ENCODE measurements at regions not wholly inside any gene's neighbourhood (a gene's known extent, or its start where the extent isn't known, plus 50 kb on each side); places are given as distances from the start of the nearest gene placed in this dataset.
A peak's percentile ranks its signal among the peaks of the same experiment; 100 is the strongest.

- no peak for DNase-seq (ENCODE audit: low read depth, low spot score)
These were observed 111.0 kb upstream of the PDE3A start for GRCh38 chr12:20257311-20257710.

DNA sequence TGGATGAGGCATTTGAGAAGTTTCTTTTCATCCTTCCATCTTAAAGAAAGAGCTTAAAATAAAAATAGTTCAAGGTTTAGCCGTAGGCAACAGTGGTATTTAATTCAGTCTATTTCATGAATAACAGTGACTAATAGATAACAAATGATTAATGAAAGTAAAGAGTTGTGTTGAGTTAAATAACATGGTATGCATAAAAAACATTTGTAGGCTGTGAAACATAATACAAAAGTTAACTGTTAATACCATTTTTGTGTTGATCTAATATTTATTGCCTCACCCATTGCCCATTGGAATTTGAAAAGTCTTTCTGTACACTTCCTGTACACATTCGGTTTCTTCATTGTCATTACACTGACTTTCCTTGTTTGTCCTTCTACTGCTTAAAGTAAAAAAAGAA, 108.6 kb upstream of the PDE3A start:
- DNase-seq (ENCODE audit: low read depth, low spot score), result no peak

DNA sequence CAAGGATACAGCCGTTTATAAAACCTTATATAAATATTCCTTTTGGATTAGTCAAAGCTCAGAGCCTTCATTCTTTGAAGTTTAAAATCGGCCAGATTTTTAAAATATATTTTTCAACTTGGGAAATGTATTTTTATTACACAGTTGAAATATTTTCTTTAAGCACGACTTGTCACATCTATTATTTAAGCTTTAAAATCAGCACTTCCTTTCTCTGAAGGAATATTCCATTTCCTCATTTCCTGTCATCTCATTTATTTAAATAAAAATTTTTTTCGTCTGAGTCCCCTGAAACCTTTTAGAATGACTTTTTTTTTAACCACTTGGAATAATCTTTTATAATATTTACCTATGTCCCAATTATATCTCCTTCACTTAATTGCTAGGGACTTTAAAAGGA, 107.5 kb upstream of the PDE3A start:
- no peak for DNase-seq (ENCODE audit: low read depth, low spot score)

DNA sequence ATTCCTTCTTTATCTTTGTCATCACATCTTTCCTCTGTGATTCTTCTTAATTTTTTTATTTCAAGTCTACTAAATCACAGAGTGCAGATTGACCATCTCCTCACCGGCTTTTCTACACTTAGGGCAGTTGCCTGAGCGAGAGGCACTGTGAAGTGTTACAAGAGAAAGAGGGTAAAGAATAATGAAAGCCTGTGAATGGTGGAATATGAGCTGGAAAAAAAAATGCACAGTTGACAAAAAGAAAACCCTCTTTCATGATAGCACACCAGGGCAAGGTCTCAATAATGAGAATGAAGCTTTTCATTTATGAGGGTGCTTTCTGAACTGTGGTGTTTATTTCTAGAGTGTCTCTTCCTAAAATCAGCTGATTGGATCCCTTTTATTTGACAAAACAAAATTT, 106.2 kb upstream of the PDE3A start:
- no peak for DNase-seq (ENCODE audit: low read depth, low spot score)

DNA sequence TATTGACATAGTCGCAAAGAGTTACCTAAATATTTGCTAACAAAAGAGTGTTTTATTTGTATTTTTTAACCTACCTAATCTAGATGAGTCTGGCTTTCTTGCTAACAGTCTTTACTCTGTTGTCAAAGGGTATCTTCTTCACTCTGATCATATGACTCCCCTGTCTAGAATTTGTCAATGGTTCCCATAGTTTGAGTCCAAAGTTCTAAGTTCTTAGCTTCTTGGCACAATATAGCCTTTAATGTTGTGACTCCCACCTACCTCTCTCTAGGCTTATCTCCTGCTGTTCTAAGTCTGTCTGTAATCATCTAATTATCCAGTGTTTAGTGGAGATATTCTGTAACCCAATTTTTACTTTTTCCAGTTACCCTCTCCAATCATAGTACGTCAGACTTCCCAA, 104.3 kb upstream of the PDE3A start:
- no peak for DNase-seq (ENCODE audit: low read depth, low spot score)

GRCh38 chr12:20264608-20265114, 103.7 kb upstream of the PDE3A start:
- peak; percentile 90 for DNase-seq (ENCODE audit: low read depth, low spot score)

GRCh38 chr12:20268121-20268732, 100.1 kb upstream of the PDE3A start:
- no peak for DNase-seq (ENCODE audit: low read depth, low spot score)

GRCh38 chr12:20268771-20269170, 99.6 kb upstream of the PDE3A start:
- DNase-seq (ENCODE audit: low read depth, low spot score), result no peak

DNA sequence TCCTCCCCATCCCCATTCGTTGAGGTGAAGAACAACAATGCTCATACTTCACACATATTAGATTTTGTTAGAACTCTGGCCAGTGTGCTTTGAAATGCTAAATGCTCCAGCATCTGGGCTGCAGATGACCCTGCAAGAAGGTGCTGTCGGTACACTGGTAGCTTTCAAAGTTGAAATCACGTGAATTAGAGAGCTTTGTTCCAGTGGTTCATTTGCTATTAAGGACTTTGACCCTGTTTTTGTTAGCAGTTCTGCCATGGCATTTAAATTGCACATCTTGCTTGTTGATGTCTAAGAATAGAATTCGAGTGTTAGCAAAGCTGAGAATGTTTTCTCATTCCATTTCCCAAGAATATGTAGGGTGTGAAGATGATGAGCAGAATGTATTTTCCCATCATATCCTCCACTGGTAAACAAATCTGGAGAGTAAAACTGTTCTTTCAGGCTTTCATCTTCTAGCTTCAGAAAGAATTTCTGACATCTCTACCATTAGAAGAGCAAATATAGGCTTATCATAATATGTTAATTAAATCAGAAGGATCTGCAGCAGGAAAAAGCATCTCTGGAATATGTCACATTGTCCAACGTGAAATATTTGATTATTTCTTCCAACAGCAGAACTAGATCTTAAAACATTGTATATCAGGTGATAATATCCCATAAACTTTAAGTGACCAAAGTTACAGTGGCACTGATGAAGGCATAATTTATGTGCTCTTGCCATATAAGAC, 98.8 kb upstream of the PDE3A start:
- DNase-seq (ENCODE audit: low read depth, low spot score), result no peak

- no peak for DNase-seq (ENCODE audit: low read depth, low spot score)
These were observed 97.8 kb upstream of the PDE3A start for GRCh38 chr12:20270557-20270956.

DNA sequence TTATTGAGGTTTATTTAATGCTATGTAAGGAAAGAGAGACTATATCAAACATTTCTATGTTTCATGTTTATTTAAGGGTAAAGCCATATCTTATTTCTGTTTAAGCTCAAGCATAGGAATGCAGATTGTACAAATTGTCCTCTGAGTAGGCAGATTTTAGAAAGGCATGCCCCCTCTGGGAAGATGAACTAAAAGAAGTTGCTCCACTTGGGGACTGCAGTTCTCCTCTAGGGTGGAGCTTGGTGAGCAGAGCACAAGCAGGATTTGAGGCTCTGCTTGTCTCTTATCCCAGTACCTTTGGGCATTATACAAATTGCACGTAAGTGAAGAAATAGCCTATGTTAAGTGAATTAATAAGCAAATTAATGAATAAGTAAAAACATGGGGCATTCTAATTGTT, 96.2 kb upstream of the PDE3A start:
- no peak for DNase-seq (ENCODE audit: low read depth, low spot score)

GRCh38 chr12:20272801-20273200, 95.5 kb upstream of the PDE3A start:
- DNase-seq (ENCODE audit: low read depth, low spot score), result no peak

GRCh38 chr12:20274008-20274407, 94.3 kb upstream of the PDE3A start:
- DNase-seq (ENCODE audit: low read depth, low spot score), result no peak

DNA sequence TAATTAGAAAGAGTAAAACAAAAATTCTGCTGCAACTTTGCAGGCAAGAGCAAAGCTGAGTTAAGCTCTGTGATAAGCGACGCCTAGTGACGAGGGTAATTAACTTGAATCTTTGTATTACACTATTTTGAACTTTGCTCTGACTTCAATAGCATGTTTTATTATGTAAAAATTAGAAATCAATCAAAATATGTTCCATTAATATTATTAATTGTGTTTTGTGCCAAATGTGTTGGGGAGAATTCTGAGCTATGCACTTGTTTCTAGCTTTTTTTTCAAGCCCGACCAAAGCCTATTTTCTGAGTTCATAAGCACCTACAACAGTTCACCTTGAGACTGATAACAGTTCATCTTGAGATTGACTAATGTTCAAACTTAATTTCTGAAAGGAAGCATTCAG, 90.1 kb upstream of the PDE3A start:
- DNase-seq (ENCODE audit: low read depth, low spot score), result no peak

DNA sequence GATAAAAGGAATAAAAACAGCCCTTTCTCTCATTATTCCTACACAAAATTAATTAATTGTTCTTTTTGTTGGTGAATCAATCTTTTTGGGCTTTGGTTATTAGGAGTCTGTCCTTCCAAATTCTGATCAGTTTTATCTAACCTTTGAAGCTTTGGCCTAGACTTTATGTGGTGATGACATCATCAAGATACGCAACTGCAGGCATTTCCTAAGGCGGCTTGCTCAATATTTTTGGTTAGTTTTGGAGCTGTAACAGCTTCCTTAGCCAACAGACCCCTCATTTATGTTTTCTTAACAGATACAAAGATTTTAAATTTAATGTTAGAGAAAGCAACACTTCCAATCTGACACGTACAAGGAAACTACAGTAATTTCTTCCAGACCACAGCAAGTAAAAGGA, 87.8 kb upstream of the PDE3A start:
- no peak for DNase-seq (ENCODE audit: low read depth, low spot score)

DNA sequence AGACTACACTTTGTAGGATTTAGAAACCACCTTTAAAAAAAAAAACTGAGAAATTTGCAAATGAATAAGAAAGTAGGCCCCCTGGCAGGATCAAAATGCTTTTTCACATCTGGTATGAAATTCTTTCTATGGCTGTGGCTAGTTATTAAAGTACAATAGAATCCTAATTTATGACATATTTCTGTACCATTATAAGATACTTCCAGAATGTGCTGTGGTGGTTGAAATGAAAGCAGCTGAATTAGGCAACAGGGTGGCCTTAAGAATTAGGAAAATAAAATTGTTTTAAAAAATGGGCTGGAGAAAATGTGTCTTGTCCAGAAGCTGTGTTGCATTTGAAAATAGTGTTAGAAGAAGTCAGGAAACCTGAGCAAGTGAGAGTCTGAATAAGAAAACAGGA, 85.9 kb upstream of the PDE3A start:
- no peak for DNase-seq (ENCODE audit: low read depth, low spot score)

DNA sequence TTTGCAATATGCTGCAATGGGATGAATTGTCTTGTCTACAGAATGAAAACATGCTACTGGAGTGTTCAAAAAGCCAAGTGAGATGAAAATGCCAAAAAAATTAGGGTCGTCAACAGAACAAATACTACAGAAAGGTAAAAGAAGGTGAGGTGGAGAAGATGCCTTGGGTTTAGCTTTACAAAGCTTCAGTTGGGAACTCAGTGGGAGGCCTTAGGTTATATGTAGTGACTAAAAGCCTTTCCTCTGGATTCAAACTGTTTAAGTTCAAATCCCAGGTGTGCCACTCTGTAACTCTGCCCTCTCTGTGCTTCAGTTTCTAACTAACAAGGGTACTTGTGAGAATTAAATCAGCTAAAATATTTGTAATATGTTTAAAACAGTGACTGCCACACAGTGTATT, 84.9 kb upstream of the PDE3A start:
- DNase-seq (ENCODE audit: low read depth, low spot score), result no peak

DNA sequence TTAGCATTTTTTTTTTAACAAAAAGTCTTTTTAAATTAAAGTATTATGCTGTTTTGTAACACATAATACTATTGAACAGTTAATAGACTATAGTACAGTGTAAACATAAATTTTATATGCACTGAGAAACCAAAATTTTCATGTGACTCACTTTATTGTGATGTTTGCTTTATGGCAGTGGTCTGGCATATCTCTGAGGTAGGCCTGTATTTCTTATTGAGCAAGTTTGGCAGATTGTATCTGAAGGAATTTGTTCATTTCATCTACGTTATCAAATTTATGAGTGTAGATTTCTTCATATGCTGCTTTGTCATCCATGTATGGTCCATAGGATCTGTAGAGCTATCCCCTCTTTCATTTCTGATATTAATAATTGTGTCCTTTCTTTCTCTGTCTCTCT, 78.8 kb upstream of the PDE3A start:
- DNase-seq (ENCODE audit: low read depth, low spot score), result no peak

- DNase-seq (ENCODE audit: low read depth, low spot score), result no peak
These were observed 67.9 kb upstream of the PDE3A start for GRCh38 chr12:20300457-20300856.

DNA sequence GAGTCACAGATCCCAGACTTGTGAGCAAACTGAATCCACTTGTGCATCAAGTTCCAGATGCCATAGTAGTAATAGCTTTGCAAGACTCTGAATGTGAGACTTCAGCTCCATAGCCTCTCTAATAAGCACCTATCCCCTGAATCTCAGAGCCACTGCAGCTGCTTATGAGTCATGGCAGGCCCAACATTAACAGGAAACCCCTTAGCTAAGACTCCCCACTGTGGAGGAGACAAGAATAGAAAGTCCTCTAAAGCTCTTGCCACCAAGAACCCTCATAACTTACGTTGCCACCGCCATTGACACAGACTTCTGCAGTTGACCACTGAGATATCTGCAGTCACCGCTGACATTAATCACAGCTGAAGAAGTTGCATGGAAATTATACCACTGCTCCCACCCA, 62.9 kb upstream of the PDE3A start:
- no peak for DNase-seq (ENCODE audit: low read depth, low spot score)

DNA sequence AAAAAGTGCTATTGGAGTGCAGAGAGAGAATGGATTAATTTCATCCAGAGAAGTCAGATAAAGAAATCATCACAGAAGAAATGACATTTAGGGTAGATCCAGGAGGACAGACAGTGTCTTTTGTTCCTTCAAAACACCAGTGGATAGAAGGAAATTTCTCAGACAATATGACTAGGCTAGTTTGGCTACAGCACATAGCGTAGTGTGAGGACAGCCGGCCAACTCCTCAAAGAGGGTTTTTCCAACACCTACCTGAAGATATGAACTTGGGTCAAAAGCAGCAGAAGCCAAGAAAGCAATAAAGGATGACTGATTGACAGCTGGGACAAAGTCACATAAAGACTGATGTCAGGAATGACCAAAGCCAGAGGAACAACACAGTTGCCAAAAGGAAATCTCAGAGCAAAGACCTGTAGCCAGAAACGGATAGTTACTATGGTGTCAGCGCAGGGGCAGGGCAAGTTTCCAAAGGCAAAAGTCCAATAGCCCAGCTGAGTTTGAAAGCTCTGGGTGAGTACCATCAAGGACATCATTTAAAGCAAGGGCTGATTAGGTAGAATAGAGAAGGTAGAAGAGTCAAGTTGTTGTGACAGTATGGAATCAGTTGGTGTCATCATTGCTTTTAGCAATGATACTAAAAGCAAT, 58.7 kb upstream of the PDE3A start:
- no peak for DNase-seq (ENCODE audit: low read depth, low spot score)

DNA sequence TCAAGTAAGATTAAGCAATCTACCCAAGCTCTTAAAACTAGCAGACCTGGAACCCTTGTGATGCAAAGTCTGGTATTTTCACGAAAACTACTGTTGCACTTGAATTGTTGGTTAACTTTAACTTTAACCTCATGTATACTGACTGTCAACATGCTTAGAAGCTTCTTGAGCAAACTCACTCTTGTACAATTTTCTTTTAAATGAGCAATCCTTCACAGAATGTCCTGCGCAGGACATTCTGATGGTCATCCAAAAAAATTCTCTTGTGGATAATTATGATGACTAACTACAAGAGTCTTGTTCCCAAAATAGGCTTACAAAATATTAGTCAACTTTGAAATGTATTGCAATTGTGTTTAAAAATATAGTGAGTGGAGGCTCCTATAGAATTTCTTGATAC, 54.0 kb upstream of the PDE3A start:
- DNase-seq (ENCODE audit: low read depth, low spot score), result no peak

DNA sequence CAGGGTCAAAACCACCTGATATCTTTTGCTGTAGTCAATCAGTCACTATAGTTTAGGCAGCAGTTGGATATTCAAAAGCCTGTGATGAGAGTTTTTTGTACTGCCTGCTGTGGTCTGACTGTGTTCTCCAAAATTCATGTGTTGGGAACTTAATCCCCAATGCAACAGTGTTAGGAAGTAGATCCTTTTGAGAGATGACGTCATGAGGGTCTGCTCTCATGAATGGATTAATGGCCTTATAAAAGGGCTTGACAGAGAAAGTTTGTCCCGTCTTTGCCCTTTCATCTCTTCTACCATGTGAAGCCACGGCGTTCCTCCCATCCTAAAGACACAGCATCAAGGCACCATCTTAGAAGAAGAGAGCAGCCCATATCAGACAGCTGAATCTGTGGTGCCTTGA, 50.8 kb upstream of the PDE3A start:
- DNase-seq (ENCODE audit: low read depth, low spot score), result no peak

Data from ELF-1 (cell line).